GM12878 (cell line): ENCODE measurements at regions not wholly inside any gene's neighbourhood (a gene's known extent, or its start where the extent isn't known, plus 50 kb on each side); places are given as distances from the start of the nearest gene placed in this dataset.

ENCODE experiments used
- CBX5 ChIP-seq: sonication (generic); IDR thresholded peaks from 2 replicates; pipeline ENCODE4 v1.6.1; 2016; ENCODE audit warnings: low read depth, moderate library complexity, mild to moderate bottlenecking, inconsistent platforms
- CTCF ChIP-seq, 3 experiments: IDR thresholded peaks in 2 of 3; conservative IDR thresholded peaks in 1 of 3; 2 replicates each; pipeline ENCODE4 v1.5.1; 2011; ENCODE audit warnings: low read depth in 3 of 3, low read length in 3 of 3, mild to moderate bottlenecking in 3 of 3, control low read depth in 2 of 3, moderate library complexity in 2 of 3, inconsistent platforms in 1 of 3, mixed read lengths in 1 of 3; ENCODE audit not compliant: control insufficient read depth in 2 of 3, insufficient read depth in 1 of 3; ENCODE audit errors: extremely low read depth in 1 of 3
- EZH2 ChIP-seq: IDR thresholded peaks from 2 replicates; pipeline ENCODE4 v1.6.1; 2012; ENCODE audit warnings: low read depth, mild to moderate bottlenecking, control low read depth, inconsistent platforms, low read length, borderline replicate concordance; ENCODE audit not compliant: control insufficient read depth
- TCF7 ChIP-seq: IDR thresholded peaks from 2 replicates; pipeline ENCODE4 v1.6.1; 2014; ENCODE audit warnings: antibody characterized with exemption, borderline replicate concordance
- ZSCAN29 ChIP-seq: fragments of 450-650 bp; IDR thresholded peaks from 2 replicates; pipeline ENCODE4 v1.6.1; 2017; ENCODE audit warnings: mild to moderate bottlenecking, moderate library complexity
- TF ChIP-seq, protein P1 (sequence below): IDR thresholded peaks from 2 replicates; pipeline ENCODE4 v1.6.1; 2012; ENCODE audit warnings: low read depth, low read length, improper control_type of control experiment
- TF ChIP-seq, protein P2 (sequence below): fragments of 450-650 bp; IDR thresholded peaks from 2 replicates; pipeline ENCODE4 v1.6.1; 2016; ENCODE audit warnings: mild to moderate bottlenecking
- TF ChIP-seq, protein P3 (sequence below): IDR thresholded peaks from 2 replicates; pipeline ENCODE4 v1.6.1; 2011; ENCODE audit warnings: low read depth, mild to moderate bottlenecking, low read length, moderate library complexity, borderline replicate concordance; ENCODE audit errors: extremely low read depth

DNA sequence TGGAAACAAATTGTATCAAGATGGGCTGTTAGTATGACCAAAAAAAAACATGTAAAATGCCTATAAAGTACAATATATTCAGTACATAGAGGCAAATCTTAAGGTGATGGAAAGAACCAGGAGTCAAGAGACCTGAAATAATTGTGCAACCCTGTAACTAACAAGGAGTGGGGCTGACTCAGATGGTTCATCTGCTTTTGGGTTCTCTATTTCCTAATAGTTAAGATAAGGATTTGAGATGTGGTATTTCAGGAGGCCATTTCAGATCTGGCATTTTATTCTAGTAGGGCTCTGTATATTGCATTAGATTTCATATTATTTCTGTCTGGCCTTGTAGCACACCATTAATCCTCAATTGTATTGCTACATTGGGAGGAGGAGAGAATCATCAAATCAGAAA is 268.4 kb downstream of the HS3ST1 start:
- TF ChIP-seq, protein P1, sequence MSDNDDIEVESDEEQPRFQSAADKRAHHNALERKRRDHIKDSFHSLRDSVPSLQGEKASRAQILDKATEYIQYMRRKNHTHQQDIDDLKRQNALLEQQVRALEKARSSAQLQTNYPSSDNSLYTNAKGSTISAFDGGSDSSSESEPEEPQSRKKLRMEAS = no peak
- TF ChIP-seq, protein P2, sequence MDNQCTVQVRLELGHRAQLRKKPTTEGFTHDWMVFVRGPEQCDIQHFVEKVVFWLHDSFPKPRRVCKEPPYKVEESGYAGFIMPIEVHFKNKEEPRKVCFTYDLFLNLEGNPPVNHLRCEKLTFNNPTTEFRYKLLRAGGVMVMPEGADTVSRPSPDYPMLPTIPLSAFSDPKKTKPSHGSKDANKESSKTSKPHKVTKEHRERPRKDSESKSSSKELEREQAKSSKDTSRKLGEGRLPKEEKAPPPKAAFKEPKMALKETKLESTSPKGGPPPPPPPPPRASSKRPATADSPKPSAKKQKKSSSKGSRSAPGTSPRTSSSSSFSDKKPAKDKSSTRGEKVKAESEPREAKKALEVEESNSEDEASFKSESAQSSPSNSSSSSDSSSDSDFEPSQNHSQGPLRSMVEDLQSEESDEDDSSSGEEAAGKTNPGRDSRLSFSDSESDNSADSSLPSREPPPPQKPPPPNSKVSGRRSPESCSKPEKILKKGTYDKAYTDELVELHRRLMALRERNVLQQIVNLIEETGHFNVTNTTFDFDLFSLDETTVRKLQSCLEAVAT = no peak
- TF ChIP-seq, protein P3, sequence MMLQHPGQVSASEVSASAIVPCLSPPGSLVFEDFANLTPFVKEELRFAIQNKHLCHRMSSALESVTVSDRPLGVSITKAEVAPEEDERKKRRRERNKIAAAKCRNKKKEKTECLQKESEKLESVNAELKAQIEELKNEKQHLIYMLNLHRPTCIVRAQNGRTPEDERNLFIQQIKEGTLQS = no peak
- TF ChIP-seq CBX5 (no peak), ZSCAN29 (no peak), EZH2 (no peak), CTCF (IDR thresholded peaks at IDR 0.05 in 2 of 3, conservative IDR thresholded peaks at IDR 0.05 in 1 of 3; ENCODE audit: control insufficient read depth in 2 of 3, extremely low read depth in 1 of 3, insufficient read depth in 1 of 3, low read depth in 3 of 3, low read length in 3 of 3) (no peak), TCF7 (no peak)
